ENCODE measurements at regions not wholly inside any gene's neighbourhood (a gene's known extent, or its start where the extent isn't known, plus 50 kb on each side); places are given as distances from the start of the nearest gene placed in this dataset.

DNA sequence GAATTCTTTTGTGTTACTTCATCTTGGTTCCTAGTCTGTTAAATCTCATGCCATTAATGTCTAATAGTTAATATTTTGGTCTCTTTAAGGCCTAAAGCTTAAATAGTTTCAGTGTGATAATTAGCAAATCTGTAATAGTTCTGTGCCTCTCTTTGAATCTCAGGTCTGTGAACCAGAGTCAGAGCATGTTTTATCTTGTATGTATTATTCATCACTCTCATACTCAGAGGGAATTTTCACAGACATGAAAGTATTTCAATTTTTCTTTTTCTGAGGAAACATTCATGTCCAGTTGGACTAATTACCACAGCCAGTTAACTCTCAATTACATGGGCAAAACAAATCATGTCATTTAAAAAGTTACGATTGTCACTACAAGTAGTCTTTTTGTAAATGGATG is 931.9 kb upstream of the SLC39A10 start:
- TF ChIP-seq DPF2 (IDR thresholded peaks at IDR 0.05), result no peak
- TF ChIP-seq CTCF (IDR thresholded peaks at IDR 0.05 in 2 of 3, conservative IDR thresholded peaks at IDR 0.05 in 1 of 3; ENCODE audit: control insufficient read depth in 2 of 3, extremely low read depth in 1 of 3, insufficient read depth in 1 of 3, low read depth in 3 of 3, low read length in 3 of 3), result no peak
- TF ChIP-seq CBX5 (IDR thresholded peaks at IDR 0.05; ENCODE audit: low read depth), result no peak
- no peak for TF ChIP-seq POLR2A (IDR thresholded peaks at IDR 0.05; ENCODE audit: low read depth, low read length)

Measured in GM12878 (cell line).